Medulla oblongata (tissue), 1 donor: ENCODE measurements at regions not wholly inside any gene's neighbourhood (a gene's known extent, or its start where the extent isn't known, plus 50 kb on each side); places are given as distances from the start of the nearest gene placed in this dataset.

ENCODE experiments used
- DNase-seq: peaks from one replicate; pipeline ENCODE4 v3.0.0-alpha.2; 2015; ENCODE audit errors: extremely low spot score

- no peak for DNase-seq
These were observed 260.6 kb upstream of the TNP1 start for GRCh38 chr2:217120429-217120828.

GRCh38 chr2:217118559-217119284 is 258.9 kb upstream of the TNP1 start:
- no peak for DNase-seq

- DNase-seq = no peak
These were observed 257.7 kb upstream of the TNP1 start for GRCh38 chr2:217117523-217117922.

GRCh38 chr2:217116610-217117009 is 256.7 kb upstream of the TNP1 start:
- DNase-seq = no peak

- DNase-seq = no peak
These were observed 254.3 kb upstream of the TNP1 start for GRCh38 chr2:217114117-217114516.

- no peak for DNase-seq
These were observed 253.6 kb upstream of the TNP1 start for GRCh38 chr2:217113491-217113890.

GRCh38 chr2:217110550-217110949 is 250.7 kb upstream of the TNP1 start:
- no peak for DNase-seq

GRCh38 chr2:217108575-217109027 is 248.7 kb upstream of the TNP1 start:
- no peak for DNase-seq

GRCh38 chr2:217108086-217108485 is 248.2 kb upstream of the TNP1 start:
- no peak for DNase-seq

- DNase-seq = no peak
These were observed 247.6 kb upstream of the TNP1 start for GRCh38 chr2:217107480-217107879.

- no peak for DNase-seq
These were observed 246.8 kb upstream of the TNP1 start for GRCh38 chr2:217106650-217107014.

GRCh38 chr2:217105733-217106649 is 246.1 kb upstream of the TNP1 start:
- no peak for DNase-seq

GRCh38 chr2:217103752-217104545 is 244.1 kb upstream of the TNP1 start:
- DNase-seq = no peak

- no peak for DNase-seq
These were observed 243.1 kb upstream of the TNP1 start for GRCh38 chr2:217102956-217103355.

GRCh38 chr2:217101972-217102371 is 242.1 kb upstream of the TNP1 start:
- no peak for DNase-seq

GRCh38 chr2:217099561-217099960 is 239.7 kb upstream of the TNP1 start:
- no peak for DNase-seq

- DNase-seq = no peak
These were observed 238.6 kb upstream of the TNP1 start for GRCh38 chr2:217098435-217098834.

GRCh38 chr2:217097346-217097745 is 237.5 kb upstream of the TNP1 start:
- DNase-seq = no peak

GRCh38 chr2:217096474-217097225 is 236.8 kb upstream of the TNP1 start:
- DNase-seq = no peak

- no peak for DNase-seq
These were observed 235.8 kb upstream of the TNP1 start for GRCh38 chr2:217095511-217096205.
